ENCODE measurements at regions not wholly inside any gene's neighbourhood (a gene's known extent, or its start where the extent isn't known, plus 50 kb on each side); places are given as distances from the start of the nearest gene placed in this dataset.

- CTCF ChIA-PET, result no interaction called here
These were observed 155.9 kb upstream of the SEMA3D start for GRCh38 chr7:85342781-85343180.

GRCh38 chr7:85341973-85342372 lies 155.1 kb upstream of the SEMA3D start:
- no peak for FAIRE-seq
- H3K4me1 ChIP-seq, result no peaks in the 10 kb centered on the region
- DNase-seq (ENCODE audit: low read depth in 1 of 2, low spot score in 1 of 2), result no peak
- no peak overlapping the region for H3K27ac ChIP-seq
- no peak overlapping the region for H3K4me3 ChIP-seq
- no peak for TF ChIP-seq MAX (IDR thresholded peaks at IDR 0.05)
- H3K4me2 ChIP-seq, result no peak overlapping the region
- ChIA-PET POLR2A (no interaction called here), CTCF (no interaction called here)
- no peaks in the 10 kb centered on the region for H3K9me3 ChIP-seq
- no peak for ATAC-seq
- WGBS (ENCODE audit: missing lambda C conversion rate), result 5% methylated on average over 2 of the region's 2 CpGs

More at GRCh38 chr7:85342781-85343180, 155.9 kb upstream of the SEMA3D start:
- ATAC-seq (no peak), FAIRE-seq (no peak), DNase-seq (ENCODE audit: low read depth in 1 of 2, low spot score in 1 of 2) (no peak)
- Histone ChIP-seq H3K27ac (no peak overlapping the region), H3K4me3 (no peak overlapping the region), H3K9me3 (no peaks in the 10 kb centered on the region), H3K4me2 (no peak overlapping the region), H3K4me1 (no peaks in the 10 kb centered on the region)
- TF ChIP-seq HES2 (IDR thresholded peaks at IDR 0.05) (no peak), SREBF2 (IDR thresholded peaks at IDR 0.05) (no peak), NPAS2 (CRISPR knock-in tag; IDR thresholded peaks at IDR 0.05; ENCODE audit: borderline replicate concordance) (no peak), CHD2 (IDR thresholded peaks at IDR 0.05; ENCODE audit: low read length, partially characterized antibody) (no peak), ELK1 (IDR thresholded peaks at IDR 0.05; ENCODE audit: low read depth, low read length) (no peak), RNF2 (IDR thresholded peaks at IDR 0.05; ENCODE audit: borderline replicate concordance, low read depth) (no peak), PBX3 (IDR thresholded peaks at IDR 0.05) (no peak), MYC (IDR thresholded peaks at IDR 0.05; ENCODE audit: borderline replicate concordance, low read length) (no peak), JUNB (IDR thresholded peaks at IDR 0.05) (no peak), ZNF302 (CRISPR knock-in tag; IDR thresholded peaks at IDR 0.05) (no peak), HEYL (CRISPR knock-in tag; IDR thresholded peaks at IDR 0.05) (no peak), USF2 (IDR thresholded peaks at IDR 0.05) (no peak), RAD21 (conservative IDR thresholded peaks at IDR 0.05 in 1 of 2, IDR thresholded peaks at IDR 0.05 in 1 of 2) (no peak), CTCF (IDR thresholded peaks at IDR 0.05) (no peak), MAX (IDR thresholded peaks at IDR 0.05) (no peak), POLR2A (IDR thresholded peaks at IDR 0.05; ENCODE audit: low read length) (no peak), RFX5 (IDR thresholded peaks at IDR 0.05) (no peak), HOXB13 (CRISPR knock-in tag; IDR thresholded peaks at IDR 0.05; ENCODE audit: low read depth) (no peak), KDM5A (IDR thresholded peaks at IDR 0.05) (no peak), KDM1A (IDR thresholded peaks at IDR 0.05; ENCODE audit: low read depth) (no peak)
- POLR2A ChIA-PET, result no interaction called here

All from A549 (cell line).